GM18909 (cell line): ENCODE measurements at regions not wholly inside any gene's neighbourhood (a gene's known extent, or its start where the extent isn't known, plus 50 kb on each side); places are given as distances from the start of the nearest gene placed in this dataset.
"Not testable (repeated sequence)": the region's sequence is repeated elsewhere in the genome, so short reads cannot be mapped to it uniquely, and the experiment has no call there.

ENCODE experiments used
- ATAC-seq: cut with Tn5 transposase; IDR thresholded peaks from one replicate; pipeline ENCODE4 v1.9.1; 2021; ENCODE audit warnings: mild to moderate bottlenecking; ENCODE audit not compliant: unreplicated experiment, poor library complexity

GRCh38 chr15:92705764-92706163 is 50.2 kb upstream of the FAM174B start:
- no peak for ATAC-seq

DNA sequence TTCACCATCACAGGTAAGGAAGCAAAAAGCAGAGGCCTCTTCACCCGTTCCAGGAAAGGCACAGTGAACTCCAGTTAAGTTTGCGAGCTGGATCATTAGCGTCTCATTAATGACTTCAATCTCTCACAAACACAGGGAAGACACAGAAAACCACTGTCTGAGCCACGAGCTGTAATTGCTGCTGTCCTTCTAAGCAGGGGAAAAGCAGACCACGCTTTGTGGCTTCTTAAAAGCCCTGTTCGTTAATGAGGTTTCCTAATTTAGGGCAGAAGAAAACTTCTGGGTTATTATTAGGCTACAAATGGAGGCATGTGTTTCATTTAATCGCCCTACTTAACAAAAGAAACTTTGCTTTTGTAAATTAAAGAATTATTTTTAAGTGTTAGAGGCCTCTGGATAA is 50.6 kb upstream of the FAM174B start:
- ATAC-seq: no peak

GRCh38 chr15:92707880-92708551 is 52.4 kb upstream of the FAM174B start:
- ATAC-seq: no peak

GRCh38 chr15:92708635-92709034 is 53.1 kb upstream of the FAM174B start:
- no peak for ATAC-seq

GRCh38 chr15:92709110-92709790 is 53.7 kb upstream of the FAM174B start:
- no peak for ATAC-seq

GRCh38 chr15:92711457-92711831 is 55.9 kb upstream of the FAM174B start:
- no peak for ATAC-seq

GRCh38 chr15:92714077-92714476 is 58.5 kb upstream of the FAM174B start:
- ATAC-seq: peak; percentile 27

- ATAC-seq: peak; percentile 85
Measured at GRCh38 chr15:92714477-92715401, 59.2 kb upstream of the FAM174B start.

DNA sequence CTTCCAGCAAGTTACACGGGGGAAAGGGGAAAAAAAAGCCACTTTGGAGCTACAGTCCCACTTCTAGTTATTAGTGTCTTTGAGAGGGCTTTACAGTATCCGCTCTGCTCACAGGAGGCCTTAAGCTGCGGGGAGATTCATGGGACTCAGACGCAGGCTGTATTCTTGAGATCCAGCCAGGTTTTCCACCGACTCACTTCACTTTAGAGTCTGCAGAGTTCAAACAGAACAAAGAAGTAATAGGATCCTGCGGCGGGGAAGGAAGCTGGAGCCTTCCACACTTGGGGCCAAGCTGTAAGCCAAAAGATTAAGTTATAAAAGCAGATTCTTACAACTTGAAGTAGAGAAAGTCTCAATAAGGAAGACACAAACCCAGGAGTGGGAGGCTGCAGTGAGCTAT is 60.2 kb upstream of the FAM174B start:
- no peak for ATAC-seq

- ATAC-seq: no peak
Measured at GRCh38 chr15:92719021-92719420, 63.4 kb upstream of the FAM174B start.

GRCh38 chr15:92724144-92724543 is 68.6 kb upstream of the FAM174B start:
- no peak for ATAC-seq

DNA sequence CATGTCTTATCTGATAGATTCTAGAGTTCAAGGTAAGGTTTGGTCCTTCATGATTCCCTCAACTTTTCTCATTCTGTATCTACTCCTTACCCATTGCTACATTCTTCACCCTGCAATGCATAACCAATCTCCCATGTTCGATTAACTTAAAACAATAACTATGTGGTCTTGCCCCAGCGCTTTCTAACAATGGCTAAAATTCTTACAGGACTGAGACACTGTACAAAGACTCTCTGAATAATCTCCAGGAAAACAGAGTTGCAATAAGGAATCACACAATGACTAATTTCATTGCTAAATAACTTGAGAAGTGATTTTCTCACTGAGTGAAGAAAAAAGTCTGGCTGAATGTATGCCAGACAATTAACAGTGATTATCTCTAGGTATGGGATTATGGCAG is 69.6 kb upstream of the FAM174B start:
- no peak for ATAC-seq

- no peak for ATAC-seq
Measured at GRCh38 chr15:92728266-92728665, 72.7 kb upstream of the FAM174B start.

- no peak for ATAC-seq
Measured at GRCh38 chr15:92733090-92733933, 77.7 kb upstream of the FAM174B start.

DNA sequence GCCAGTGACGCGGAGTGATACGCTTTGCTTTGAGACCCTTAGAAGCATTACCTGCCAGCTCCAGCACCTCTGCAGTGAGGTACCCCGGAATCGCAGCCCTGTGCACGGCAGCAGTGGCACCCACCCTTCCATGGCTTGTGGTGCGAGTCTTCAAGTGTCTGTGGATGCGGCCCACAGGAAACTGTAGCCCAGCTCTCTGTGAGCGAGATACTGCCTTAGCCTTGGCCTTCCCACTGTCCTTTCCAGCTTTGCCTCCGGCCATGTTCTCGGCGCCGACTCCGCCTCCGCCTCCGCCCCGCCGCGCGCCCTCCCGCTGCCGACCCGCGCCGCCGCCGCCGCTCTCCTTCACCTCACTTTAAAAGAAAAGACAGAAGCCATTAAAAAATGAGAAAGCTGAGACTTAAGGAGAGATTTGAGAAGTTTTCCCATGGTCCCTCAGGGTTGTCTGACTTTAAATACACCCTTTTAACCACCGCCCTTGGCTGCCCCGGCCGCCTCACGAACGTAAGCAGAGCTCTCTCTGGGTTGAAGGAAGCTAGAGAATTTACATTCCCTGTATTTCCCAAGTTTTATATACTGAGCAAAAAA is 78.5 kb upstream of the FAM174B start:
- ATAC-seq: no peak

DNA sequence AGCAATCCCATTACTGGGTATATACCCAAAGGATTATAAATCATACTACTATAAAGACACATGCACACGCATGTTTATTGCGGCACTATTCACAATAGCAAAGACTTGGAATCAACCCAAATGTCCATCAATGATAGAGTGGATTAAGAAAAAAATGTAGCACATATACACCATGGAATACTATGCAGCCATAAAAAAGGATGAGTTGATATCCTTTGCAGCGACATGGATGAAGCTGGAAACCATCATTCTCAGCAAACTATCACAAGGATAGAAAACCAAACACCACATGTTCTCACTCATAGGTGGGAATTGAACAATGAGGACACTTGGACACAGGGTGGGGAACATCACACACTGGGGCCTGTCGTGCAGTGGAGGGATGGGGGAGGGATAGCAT is 83.7 kb upstream of the FAM174B start:
- not testable (repeated sequence) for ATAC-seq

GRCh38 chr15:92745845-92746271 is 90.3 kb upstream of the FAM174B start:
- no peak for ATAC-seq

GRCh38 chr15:92747047-92747446 is 91.5 kb upstream of the FAM174B start:
- ATAC-seq: no peak

- ATAC-seq: no peak
Measured at GRCh38 chr15:92749216-92749615, 93.6 kb upstream of the FAM174B start.

DNA sequence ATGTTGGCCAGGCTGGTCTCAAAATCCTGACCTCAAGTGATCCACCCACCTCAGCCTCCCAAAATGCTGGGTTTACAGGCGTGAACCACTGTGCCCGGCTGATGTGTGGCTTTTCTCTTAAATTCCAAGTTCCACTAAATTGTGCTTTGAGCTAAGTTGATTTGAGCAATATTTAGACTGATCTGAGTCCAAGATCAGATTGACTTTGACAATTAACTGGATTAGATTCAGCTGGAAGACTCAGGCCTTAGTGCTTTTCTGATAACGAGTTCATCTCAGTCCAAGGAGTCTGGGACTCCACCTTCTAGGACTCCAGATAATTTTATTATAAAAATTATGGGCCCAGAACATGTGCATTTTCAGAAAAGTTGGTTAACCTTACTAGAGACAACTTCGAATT is 94.4 kb upstream of the FAM174B start:
- no peak for ATAC-seq
